Prostate gland (tissue), 2 donors: ENCODE measurements at regions not wholly inside any gene's neighbourhood (a gene's known extent, or its start where the extent isn't known, plus 50 kb on each side); places are given as distances from the start of the nearest gene placed in this dataset.

ENCODE experiments used
- POLR2A ChIP-seq: fragments of 450-650 bp; IDR thresholded peaks from one replicate; pipeline ENCODE4 v1.6.1; 2016; ENCODE audit warnings: antibody characterized with exemption, mild to moderate bottlenecking
- TF ChIP-seq, protein P1 (sequence below), 4 experiments: fragments of 200-600 bp in 2 of 4; fragments of 450-650 bp in 2 of 4; sonication (generic) in 2 of 4; IDR thresholded peaks; 1 replicate in 3 of 4; 2 replicates in 1 of 4; pipeline ENCODE4 v1.5.1; 2016 to 2019; ENCODE audit warnings: antibody characterized with exemption in 4 of 4, mild to moderate bottlenecking in 2 of 4, moderate library complexity in 2 of 4

DNA sequence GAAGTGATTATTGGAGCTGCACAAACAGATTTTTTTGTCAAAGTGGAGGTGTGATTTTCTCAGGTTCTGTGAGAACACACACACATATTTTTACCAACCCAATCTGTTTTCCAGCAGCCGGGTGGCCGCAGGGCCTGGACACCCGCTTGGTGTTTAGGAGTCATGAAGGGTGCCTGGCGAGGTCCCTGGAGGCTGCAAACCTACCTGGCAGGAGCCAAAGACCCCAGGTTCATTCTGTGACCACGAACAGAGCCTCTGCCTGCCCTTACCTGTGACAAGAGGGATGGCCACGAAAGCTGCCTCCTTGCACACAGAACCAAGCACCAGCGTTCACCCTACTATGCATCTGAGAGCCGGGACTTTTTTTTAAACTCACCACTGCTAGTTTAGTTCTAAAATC is 64.3 kb upstream of the ID2 start:
- TF ChIP-seq, protein P1, sequence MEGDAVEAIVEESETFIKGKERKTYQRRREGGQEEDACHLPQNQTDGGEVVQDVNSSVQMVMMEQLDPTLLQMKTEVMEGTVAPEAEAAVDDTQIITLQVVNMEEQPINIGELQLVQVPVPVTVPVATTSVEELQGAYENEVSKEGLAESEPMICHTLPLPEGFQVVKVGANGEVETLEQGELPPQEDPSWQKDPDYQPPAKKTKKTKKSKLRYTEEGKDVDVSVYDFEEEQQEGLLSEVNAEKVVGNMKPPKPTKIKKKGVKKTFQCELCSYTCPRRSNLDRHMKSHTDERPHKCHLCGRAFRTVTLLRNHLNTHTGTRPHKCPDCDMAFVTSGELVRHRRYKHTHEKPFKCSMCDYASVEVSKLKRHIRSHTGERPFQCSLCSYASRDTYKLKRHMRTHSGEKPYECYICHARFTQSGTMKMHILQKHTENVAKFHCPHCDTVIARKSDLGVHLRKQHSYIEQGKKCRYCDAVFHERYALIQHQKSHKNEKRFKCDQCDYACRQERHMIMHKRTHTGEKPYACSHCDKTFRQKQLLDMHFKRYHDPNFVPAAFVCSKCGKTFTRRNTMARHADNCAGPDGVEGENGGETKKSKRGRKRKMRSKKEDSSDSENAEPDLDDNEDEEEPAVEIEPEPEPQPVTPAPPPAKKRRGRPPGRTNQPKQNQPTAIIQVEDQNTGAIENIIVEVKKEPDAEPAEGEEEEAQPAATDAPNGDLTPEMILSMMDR (IDR thresholded peaks at IDR 0.05) = no peak
- TF ChIP-seq POLR2A = no peak
